Lower leg skin (tissue), 3 donors: ENCODE measurements at regions not wholly inside any gene's neighbourhood (a gene's known extent, or its start where the extent isn't known, plus 50 kb on each side); places are given as distances from the start of the nearest gene placed in this dataset.

Experiments used
- POLR2A ChIP-seq, 2 donors: fragments of 450-650 bp; IDR thresholded peaks; one replicate each; pipeline ENCODE4 v1.6.1; 2016 to 2017; ENCODE audit warnings: antibody characterized with exemption in 2 of 2, mild to moderate bottlenecking in 1 of 2, moderate library complexity in 1 of 2
- TF ChIP-seq, protein P1 (sequence below), 3 donors: fragments of 450-650 bp; IDR thresholded peaks; one replicate each; pipeline ENCODE4 v1.5.1; 2016; ENCODE audit warnings: antibody characterized with exemption in 3 of 3, mild to moderate bottlenecking in 3 of 3, moderate library complexity in 2 of 3

DNA sequence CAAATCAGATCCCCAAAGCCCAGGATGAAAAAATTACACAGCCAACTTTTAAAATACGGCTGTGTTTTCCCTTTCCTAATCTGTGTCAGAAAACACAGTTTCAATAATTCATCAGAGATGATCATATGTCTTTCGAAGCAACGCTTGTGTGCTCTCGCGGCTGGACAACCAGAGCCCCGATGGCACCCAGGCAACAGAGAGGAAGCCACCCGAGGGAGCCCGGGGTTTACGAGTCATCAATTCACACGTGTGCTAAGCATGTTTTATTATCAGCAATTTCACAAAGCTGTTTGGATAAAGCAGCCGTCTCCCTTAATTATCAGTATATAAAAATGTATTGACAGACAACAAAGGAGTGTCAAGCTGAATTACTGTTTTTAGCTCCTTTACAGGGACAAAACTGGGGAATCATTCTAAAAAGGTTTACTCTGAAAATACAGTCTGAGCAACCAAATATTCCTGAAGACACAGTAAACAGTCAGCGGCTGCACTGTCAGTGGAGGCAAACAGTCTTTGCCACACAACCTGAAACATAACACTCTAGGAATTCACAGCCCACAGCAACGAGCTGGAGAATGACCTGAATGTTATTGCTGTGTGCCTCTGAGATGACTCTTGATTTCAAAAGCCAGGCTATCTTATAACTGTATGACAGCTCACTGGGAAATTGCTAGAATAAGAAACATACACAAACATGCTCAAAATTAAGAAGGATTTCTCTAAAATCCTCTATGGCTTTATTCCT, 201.0 kb downstream of the SIPA1L2 start:
- TF ChIP-seq, protein P1, sequence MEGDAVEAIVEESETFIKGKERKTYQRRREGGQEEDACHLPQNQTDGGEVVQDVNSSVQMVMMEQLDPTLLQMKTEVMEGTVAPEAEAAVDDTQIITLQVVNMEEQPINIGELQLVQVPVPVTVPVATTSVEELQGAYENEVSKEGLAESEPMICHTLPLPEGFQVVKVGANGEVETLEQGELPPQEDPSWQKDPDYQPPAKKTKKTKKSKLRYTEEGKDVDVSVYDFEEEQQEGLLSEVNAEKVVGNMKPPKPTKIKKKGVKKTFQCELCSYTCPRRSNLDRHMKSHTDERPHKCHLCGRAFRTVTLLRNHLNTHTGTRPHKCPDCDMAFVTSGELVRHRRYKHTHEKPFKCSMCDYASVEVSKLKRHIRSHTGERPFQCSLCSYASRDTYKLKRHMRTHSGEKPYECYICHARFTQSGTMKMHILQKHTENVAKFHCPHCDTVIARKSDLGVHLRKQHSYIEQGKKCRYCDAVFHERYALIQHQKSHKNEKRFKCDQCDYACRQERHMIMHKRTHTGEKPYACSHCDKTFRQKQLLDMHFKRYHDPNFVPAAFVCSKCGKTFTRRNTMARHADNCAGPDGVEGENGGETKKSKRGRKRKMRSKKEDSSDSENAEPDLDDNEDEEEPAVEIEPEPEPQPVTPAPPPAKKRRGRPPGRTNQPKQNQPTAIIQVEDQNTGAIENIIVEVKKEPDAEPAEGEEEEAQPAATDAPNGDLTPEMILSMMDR (IDR thresholded peaks at IDR 0.05) = no peak
- no peak for TF ChIP-seq POLR2A (IDR thresholded peaks at IDR 0.05)
